ENCODE measurements at regions not wholly inside any gene's neighbourhood (a gene's known extent, or its start where the extent isn't known, plus 50 kb on each side); places are given as distances from the start of the nearest gene placed in this dataset.

DNA sequence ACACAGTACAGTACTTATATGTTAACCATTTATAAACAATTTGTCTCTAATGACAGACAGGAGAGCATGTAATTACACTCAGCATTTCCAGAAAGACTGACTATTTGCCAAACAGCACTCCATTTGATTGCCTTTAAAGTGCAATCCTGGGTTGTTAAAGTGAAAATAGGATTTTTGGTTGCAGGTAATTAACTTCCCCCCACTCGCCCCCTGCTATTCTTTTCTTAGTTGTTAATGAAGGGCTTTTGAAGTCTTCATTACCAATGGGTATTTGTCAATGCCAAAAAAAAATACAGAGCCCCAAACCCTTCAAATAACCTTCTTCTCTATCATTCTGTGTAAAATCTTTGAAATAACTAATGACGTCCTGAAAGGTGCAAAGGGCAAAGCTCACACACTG, 825.6 kb downstream of the STPG2 start:
- TF ChIP-seq CTCF (IDR thresholded peaks at IDR 0.05; ENCODE audit: insufficient read depth, low read depth, low read length) (no peak), EZH2 (IDR thresholded peaks at IDR 0.05; ENCODE audit: insufficient read depth, low read length) (no peak)
